ENCODE measurements at regions not wholly inside any gene's neighbourhood (a gene's known extent, or its start where the extent isn't known, plus 50 kb on each side); places are given as distances from the start of the nearest gene placed in this dataset.

- no peak for TF ChIP-seq CTCF (IDR thresholded peaks at IDR 0.05)
- no peak for TF ChIP-seq POLR2A (IDR thresholded peaks at IDR 0.05)
These were observed 280.4 kb downstream of the HAPSTR1 start for GRCh38 chr16:9371713-9372448.

Data from breast epithelium (tissue), 3 donors.